ENCODE measurements at regions not wholly inside any gene's neighbourhood (a gene's known extent, or its start where the extent isn't known, plus 50 kb on each side); places are given as distances from the start of the nearest gene placed in this dataset.

GRCh38 chr2:18819566-18819965 is 230.2 kb upstream of the NT5C1B start:
- no peak for DNase-seq

DNA sequence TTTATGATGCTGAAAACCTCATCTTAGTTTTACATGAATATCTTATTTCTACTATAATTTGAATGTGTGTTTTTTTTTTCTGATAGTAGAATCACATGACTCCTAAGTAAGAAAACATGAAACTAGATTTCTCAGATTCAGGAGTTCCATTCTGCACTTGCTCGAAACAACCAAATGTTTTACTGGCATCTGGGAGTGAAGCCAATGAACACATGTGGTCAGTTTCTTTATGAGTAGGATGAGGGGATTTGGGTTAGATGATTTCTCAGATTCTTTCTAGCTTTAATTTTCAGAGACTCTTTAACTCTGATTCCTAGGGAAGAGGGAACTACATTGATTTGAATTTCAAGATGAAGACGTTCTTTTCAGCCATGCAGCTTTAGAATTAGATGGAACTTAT is 225.0 kb upstream of the NT5C1B start:
- DNase-seq, result no peak

DNA sequence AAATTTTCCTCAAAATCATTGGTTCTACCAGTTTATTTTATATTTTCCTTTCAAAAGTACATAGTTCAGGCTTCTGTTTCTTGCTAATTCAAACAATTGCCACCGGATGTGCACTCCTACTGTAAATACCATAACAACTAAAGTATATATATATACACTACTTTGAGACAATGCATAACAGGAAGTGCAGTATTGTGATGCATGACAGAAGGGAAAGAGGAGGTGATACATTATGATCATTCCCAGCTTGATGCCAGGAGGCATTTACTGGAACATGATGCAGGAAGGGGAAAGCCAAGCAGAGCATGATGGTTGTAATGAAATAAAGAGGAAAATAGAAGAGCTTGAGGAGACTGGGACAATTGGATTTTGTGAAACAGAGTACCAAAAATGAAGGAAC is 215.2 kb upstream of the NT5C1B start:
- DNase-seq, result no peak

GRCh38 chr2:18803141-18803939 is 214.0 kb upstream of the NT5C1B start:
- DNase-seq, result no peak

DNA sequence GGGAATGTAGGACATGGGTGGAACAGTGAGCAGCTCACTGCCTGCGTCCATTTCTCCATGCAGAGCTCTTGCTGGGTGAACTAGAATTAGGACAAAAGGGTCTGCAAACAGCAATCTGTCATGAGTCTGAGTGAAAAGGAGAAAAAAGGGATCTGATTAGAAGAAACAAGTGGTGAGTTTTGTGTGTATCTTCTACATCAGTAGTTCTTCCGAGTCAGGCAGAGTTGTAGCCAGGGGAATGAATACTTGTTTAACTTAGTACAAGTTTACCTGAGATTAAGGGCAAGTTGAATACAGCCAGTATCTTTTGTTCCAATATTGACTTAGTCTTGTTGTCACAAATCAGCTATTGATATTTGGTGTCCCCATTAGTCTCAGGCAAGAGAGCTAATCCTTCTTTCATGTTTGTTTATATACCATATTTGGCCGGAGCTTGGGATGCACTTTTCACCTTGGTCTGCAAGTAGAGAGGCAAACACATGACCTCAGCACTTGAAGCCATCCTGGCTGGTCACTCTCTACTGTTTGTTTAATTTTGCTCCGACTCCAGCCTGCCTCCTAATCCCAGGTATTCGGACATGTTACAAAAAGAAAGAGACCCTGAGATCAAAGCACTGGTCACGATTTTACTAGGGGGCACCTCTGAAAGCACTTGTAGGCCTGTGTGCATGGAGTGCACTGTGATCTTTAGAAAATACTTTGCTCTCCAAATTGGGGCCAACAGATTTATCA is 211.0 kb upstream of the NT5C1B start:
- DNase-seq, result no peak

DNA sequence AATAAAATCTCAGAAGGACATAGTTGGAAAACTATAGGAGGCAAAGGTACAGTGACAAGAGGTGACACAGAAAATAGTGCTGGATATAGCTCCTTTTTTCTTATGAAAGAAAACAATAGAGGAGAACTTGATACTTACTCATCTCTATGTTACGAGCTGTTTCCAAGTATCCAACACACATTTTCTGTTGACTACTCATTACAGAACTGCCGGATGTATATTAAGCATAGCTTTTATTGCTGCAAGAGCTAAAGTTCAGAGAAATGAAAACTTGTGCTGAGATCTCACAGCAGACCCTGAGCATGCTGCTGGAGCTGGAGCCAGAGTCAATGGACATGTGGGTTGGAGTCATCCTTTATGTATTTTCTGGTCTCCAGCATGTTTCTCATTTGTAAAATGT is 210.0 kb upstream of the NT5C1B start:
- no peak for DNase-seq

- DNase-seq, result no peak
Measured at GRCh38 chr2:18797133-18797845, 207.9 kb upstream of the NT5C1B start.

GRCh38 chr2:18795906-18796305 is 206.5 kb upstream of the NT5C1B start:
- no peak for DNase-seq

DNA sequence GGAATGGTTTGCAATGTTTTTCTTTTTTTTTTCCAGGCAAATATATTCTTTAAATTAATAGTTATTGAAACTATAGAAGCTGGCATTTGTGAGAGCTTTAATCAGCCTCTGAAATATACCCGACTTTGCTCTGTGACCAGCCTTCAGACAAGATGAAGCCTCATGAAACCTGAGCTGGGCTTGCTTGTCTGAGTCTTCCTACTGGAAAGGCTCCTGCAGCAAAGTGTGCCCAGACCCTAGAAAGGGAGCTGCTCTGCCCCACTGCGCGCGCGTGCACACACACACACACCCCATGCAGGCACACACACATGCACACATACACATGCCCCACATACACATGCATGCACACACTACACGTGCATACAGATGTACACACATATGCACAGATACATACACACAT is 203.3 kb upstream of the NT5C1B start:
- no peak for DNase-seq

DNA sequence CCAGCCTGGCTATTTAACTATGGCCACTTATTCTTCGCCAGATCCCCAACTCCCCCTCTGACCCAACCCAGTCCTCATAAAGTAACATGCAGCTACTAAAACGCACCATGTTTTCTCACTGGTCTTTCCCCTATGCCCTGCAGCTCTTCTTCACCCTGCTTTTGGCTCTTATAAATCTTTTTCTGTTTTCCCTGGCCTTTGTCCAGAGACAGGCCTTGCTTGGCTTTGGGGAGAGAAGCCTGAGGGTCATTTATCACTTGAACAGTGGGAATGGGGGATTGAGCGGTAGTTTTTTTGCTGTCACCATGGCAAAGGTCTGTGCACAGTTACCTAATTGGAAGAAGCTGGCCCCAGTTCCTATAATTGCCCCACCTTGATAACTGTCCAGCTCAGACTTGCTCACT is 202.9 kb upstream of the NT5C1B start:
- no peak for DNase-seq

DNA sequence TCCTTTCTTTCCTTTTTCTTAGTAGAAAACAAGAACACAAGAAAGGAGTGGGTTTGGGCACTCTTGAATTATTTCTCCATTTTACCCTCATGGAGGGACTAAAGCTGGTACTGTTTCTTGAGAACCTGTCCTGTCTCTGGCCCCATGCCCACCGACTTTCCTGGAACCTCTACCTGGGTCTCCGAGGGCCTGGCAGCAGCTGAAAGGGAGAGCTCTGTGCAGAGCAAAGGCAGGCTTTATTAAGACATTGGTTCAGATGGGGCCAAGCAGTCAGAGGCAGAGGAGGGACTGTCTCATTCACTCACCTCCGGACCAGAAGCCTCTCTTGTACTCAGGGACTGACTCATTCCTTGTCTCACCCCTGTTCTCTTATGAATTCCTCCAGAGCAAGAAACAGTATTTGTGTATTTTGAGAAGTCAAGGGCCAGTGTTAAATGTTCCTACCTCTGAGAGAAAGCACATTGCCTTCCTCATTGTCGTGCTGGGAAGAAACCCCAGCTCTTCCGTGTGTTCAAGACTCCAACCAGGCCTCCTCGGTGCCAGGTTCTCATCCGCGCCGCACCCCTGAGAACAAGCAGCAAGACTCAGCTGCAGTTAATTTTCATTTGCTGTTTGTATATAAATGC is 201.9 kb upstream of the NT5C1B start:
- DNase-seq, result no peak

GRCh38 chr2:18790509-18791171 is 201.3 kb upstream of the NT5C1B start:
- DNase-seq, result no peak

DNA sequence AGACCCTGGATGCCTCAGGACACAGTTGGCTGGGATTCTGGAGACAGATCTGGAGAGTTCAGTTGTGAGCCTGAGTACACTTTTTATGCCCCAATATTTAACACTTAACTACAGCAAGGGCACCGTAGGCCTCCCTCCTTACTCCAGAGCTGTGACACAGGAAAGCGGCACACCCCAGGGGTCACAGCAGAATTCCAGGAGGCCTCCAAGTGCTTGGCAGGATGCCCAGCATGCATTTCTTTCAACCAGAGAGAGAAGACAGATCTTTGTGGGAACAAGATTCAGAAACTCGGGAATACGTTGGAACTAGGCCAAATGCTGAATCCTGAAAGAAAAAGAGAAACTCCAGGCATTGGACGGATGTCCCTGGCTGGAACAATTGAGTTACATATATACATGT is 199.2 kb upstream of the NT5C1B start:
- no peak for DNase-seq

DNA sequence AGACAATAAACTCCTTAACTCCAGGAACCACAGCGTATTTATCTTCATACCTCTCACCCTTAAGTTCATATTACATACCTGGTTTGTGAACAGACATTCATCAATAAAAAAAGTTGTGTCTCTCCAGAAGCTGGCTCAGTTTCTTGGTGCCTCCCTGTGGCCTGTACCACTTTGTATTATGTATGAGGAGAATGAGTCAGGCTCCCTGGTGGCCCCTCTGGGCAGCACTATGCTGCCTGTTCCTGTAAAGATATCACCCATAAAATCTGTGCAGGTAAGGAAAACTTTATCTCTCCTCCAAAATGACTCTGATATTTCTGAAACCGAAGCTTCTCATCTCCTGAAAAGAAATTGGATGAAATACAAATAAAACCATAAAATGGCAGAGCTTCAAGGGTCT is 198.4 kb upstream of the NT5C1B start:
- DNase-seq, result no peak

- DNase-seq, result no peak
Measured at GRCh38 chr2:18784245-18784644, 194.9 kb upstream of the NT5C1B start.

DNA sequence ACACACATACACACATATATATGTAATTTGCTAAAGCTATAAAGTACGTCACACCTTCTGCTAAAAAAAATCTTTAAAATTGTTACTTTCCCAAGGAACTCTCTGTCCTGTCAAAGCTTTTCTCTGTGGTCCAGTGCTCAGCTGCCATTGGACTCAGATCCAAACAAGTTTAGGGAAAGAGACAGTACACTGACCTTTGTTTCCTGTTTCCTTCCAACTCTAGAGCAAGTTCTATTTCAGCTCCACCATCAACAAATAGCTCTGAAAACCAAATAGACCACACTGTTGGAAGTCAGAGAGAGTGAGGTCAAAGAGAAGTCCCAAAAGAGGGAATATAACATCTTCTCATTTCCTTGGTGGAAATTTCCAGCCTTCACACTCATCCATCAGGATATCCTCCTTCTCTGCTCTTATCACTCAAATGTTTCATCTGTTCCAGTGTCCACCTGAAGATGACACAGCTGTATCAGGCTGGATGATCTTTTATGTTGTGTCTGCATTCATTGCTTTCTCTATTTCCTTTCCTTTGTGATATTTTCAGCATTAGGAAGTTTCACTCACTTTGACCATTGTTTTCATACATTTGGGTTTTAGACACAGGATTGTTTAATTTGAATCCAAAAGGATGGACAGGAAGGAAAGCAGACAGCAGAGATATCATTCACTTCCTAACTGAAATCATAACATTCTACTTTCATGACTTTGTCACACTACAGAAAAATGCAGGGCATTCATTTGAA is 192.3 kb upstream of the NT5C1B start:
- no peak for DNase-seq

DNA sequence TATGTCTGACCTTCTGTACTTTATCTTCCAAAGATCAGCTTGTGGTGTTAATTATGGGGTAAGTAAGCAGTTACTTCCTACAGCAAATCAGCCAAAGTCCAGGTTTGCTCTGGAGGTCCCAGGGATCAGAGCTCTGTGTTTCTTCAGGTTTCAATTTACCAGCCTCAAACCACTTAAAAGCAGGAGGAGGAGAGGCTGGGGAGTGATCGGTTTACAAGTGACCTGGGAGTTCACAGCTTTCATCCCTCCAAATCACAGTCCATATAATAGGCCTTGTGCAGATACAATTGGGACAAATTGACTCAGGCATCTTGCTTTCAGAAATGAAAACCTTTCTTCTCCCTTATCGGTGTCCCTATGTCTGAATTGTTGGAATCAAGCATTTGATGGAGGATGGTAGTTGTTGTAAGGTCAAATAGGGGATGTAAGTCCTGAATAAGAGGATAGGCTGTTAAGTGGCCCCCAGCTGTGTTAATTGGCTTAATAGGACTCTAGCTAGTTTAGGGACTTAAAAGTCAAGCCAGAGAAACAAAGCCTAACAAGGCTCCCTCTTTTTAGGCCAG is 188.0 kb upstream of the NT5C1B start:
- no peak for DNase-seq

DNA sequence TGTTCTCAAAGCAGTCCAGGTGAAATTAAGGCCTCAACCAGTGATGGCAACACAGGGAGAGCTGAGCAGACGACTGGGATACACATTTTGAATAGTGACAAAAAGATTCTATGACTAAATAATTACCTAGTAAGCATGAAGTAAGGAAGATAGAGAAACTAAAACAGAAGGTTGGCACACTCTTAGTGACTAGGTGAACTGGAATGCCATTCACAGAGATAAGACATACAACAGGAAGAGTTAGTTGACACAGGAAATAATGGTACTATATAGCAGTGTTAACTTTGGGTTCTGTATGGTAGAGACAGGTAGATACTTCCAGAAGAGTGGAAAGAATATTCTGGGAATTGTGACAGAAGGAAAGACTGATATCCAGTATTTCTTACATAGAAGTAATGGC is 181.8 kb upstream of the NT5C1B start:
- DNase-seq, result no peak

GRCh38 chr2:18763338-18763737 is 174.0 kb upstream of the NT5C1B start:
- DNase-seq, result no peak

- no peak for DNase-seq
Measured at GRCh38 chr2:18762667-18763066, 173.3 kb upstream of the NT5C1B start.

DNA sequence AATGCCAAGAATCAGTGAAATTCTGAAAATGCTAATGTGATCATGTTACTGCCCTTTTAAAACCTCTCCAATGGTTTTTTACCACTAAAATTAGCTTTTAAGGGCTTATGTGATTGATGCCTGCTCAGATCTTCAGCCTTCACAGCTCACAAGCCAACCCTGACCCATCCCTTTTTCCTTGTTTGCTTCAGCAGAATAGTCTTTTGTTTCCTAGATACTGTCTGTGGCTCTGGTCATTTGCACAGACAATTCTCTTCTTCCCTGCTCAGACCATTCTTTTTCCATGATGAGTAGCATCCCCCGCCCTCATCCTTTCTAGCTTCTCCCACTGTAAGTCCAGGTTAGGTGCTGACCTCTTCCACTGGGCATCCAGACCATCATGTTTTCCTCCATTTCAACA is 164.9 kb upstream of the NT5C1B start:
- DNase-seq, result no peak

- no peak for DNase-seq
Measured at GRCh38 chr2:18753722-18754121, 164.4 kb upstream of the NT5C1B start.

Data from stimulated activated CD4-positive, alpha-beta T cell treated with anti-CD3 and anti-CD28 coated beads, Interleukin-1b, Interleukin-23, amount 100 ng/mL, for 48 hours (primary cell).